ENCODE measurements at regions not wholly inside any gene's neighbourhood (a gene's known extent, or its start where the extent isn't known, plus 50 kb on each side); places are given as distances from the start of the nearest gene placed in this dataset.

- H3K4me3 ChIP-seq: no peak overlapping the region
- H3K36me3 ChIP-seq (ENCODE audit: low read depth): no peaks in the 10 kb centered on the region
- H3K9me3 ChIP-seq (ENCODE audit: insufficient read depth, low read depth): peaks cover 15% of the 10 kb centered on the region
- H3K9me2 ChIP-seq (ENCODE audit: insufficient read depth): no peaks in the 10 kb centered on the region
- no peaks in the 10 kb centered on the region for H3K27me3 ChIP-seq (ENCODE audit: insufficient read depth, low read depth)
- H3K79me2 ChIP-seq (ENCODE audit: low read depth): no peaks in the 10 kb centered on the region
- TF ChIP-seq EZH2 (IDR thresholded peaks at IDR 0.05; ENCODE audit: low read depth) (no peak), CTCF (conservative IDR thresholded peaks at IDR 0.05) (peak; percentile 85)
- peak overlapping the region; percentile 62 for H3K4me2 ChIP-seq
- CTCF ChIA-PET: interaction anchor here (0.5 kb wide), 2 partner anchors 76 to 629 kb away, joined by 3 read pairs; no protein-coding TSS in a partner anchor
- peak overlapping the region; percentile 66; the same call in 1 of the 2 replicates for H2AFZ ChIP-seq
- BruUV-seq (replicated peaks): no TSS peak
- H4K20me1 ChIP-seq (ENCODE audit: insufficient read depth): no peaks in the 10 kb centered on the region
- H3K4me1 ChIP-seq (replicated peaks; ENCODE audit: insufficient read depth): peaks cover 9% of the 10 kb centered on the region
- no peak overlapping the region for H3K27ac ChIP-seq
- POLR2A ChIA-PET (ENCODE audit: unreplicated experiment): interaction anchor here (0.6 kb wide), 1 partner anchor 14 kb away, joined by 5 read pairs; no protein-coding TSS in a partner anchor
- DNase-seq: peak in 1 of 2 experiments; percentile 38
- no peaks in the 10 kb centered on the region; the same call in 1 of the 2 replicates for H3F3A ChIP-seq (ENCODE audit: insufficient read depth, low read depth)
- intact Hi-C loops (cut with micrococcal nuclease; ENCODE audit: unreplicated experiment): loop anchor here (5.0 kb wide), 4 partner anchors 80 to 1645 kb away; no protein-coding TSS in a partner anchor
Measured at GRCh38 chr13:34076943-34077703, 259.2 kb downstream of the RFC3 start.

GRCh38 chr13:34078334-34078999, 260.5 kb downstream of the RFC3 start:
- Histone ChIP-seq H4K20me1 (ENCODE audit: insufficient read depth) (no peaks in the 10 kb centered on the region), H2AFZ (no peak overlapping the region), H3K79me2 (ENCODE audit: low read depth) (no peaks in the 10 kb centered on the region), H3K9me3 (ENCODE audit: insufficient read depth, low read depth) (peaks cover 11% of the 10 kb centered on the region), H3K4me1 (replicated peaks; ENCODE audit: insufficient read depth) (peaks cover 9% of the 10 kb centered on the region), H3K36me3 (ENCODE audit: low read depth) (no peaks in the 10 kb centered on the region), H3K4me3 (no peak overlapping the region), H3K4me2 (no peak overlapping the region), H3F3A (ENCODE audit: insufficient read depth, low read depth) (no peaks in the 10 kb centered on the region; the same call in 1 of the 2 replicates), H3K27me3 (ENCODE audit: insufficient read depth, low read depth) (no peaks in the 10 kb centered on the region), H3K9me2 (ENCODE audit: insufficient read depth) (no peaks in the 10 kb centered on the region), H3K27ac (no peak overlapping the region)
- intact Hi-C loops (cut with micrococcal nuclease; ENCODE audit: unreplicated experiment): loop anchor here (5.0 kb wide), 4 partner anchors 79 to 1644 kb away; no protein-coding TSS in a partner anchor
- no peak for TF ChIP-seq CTCF (conservative IDR thresholded peaks at IDR 0.05)
- TF ChIP-seq EZH2 (IDR thresholded peaks at IDR 0.05; ENCODE audit: low read depth): no peak
- no TSS peak for BruUV-seq (replicated peaks)
- CTCF ChIA-PET: no interaction called here
- no peak for DNase-seq
- POLR2A ChIA-PET (ENCODE audit: unreplicated experiment): no interaction called here

GRCh38 chr13:34085204-34085603, 267.3 kb downstream of the RFC3 start:
- Histone ChIP-seq H3K27ac (no peak overlapping the region), H3K4me3 (no peak overlapping the region), H2AFZ (no peak overlapping the region), H3F3A (ENCODE audit: insufficient read depth, low read depth) (no peaks in the 10 kb centered on the region; the same call in 1 of the 2 replicates), H3K9me3 (ENCODE audit: insufficient read depth, low read depth) (0 out of 2 replicates have a peak, but pooled peaks cover 2% of the 10 kb centered on the region), H3K27me3 (ENCODE audit: insufficient read depth, low read depth) (no peaks in the 10 kb centered on the region), H3K36me3 (ENCODE audit: low read depth) (no peaks in the 10 kb centered on the region), H3K4me2 (no peak overlapping the region), H4K20me1 (ENCODE audit: insufficient read depth) (no peaks in the 10 kb centered on the region), H3K4me1 (replicated peaks; ENCODE audit: insufficient read depth) (no peaks in the 10 kb centered on the region), H3K79me2 (ENCODE audit: low read depth) (no peaks in the 10 kb centered on the region), H3K9me2 (ENCODE audit: insufficient read depth) (no peaks in the 10 kb centered on the region)
- ChIA-PET POLR2A (ENCODE audit: unreplicated experiment) (no interaction called here), CTCF (no interaction called here)
- intact Hi-C loops (cut with micrococcal nuclease; ENCODE audit: unreplicated experiment): no loop called here
- no TSS peak for BruUV-seq (replicated peaks)
- no peak for DNase-seq
- TF ChIP-seq CTCF (conservative IDR thresholded peaks at IDR 0.05) (no peak), EZH2 (IDR thresholded peaks at IDR 0.05; ENCODE audit: low read depth) (no peak)
